C1 segment of cervical spinal cord (tissue), 14 donors: ENCODE measurements at regions not wholly inside any gene's neighbourhood (a gene's known extent, or its start where the extent isn't known, plus 50 kb on each side); places are given as distances from the start of the nearest gene placed in this dataset.

Experiments
- DNase-seq, 14 donors: peaks; one replicate each; lab custom pipeline; 2025; lab: John Stamatoyannopoulos, UW

DNA sequence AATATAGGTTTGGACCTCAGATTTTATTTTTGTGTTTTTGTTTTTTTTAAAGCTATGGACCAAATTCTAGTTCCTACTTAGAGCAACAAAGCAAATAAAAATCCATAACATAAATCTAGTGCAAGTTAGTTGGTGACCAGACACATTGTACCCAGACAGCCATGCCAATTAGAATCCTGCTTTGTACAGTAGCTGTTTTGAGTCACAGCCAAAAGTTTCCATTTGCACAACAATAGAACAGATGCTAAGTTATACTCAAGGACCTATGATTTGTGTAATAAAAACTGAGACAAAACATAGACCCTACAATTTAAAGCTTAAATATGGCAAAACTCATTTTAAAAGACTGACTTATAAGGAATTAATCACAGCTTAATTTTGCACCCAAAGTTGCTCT is 513.1 kb upstream of the CBLB start:
- no peak for DNase-seq

DNA sequence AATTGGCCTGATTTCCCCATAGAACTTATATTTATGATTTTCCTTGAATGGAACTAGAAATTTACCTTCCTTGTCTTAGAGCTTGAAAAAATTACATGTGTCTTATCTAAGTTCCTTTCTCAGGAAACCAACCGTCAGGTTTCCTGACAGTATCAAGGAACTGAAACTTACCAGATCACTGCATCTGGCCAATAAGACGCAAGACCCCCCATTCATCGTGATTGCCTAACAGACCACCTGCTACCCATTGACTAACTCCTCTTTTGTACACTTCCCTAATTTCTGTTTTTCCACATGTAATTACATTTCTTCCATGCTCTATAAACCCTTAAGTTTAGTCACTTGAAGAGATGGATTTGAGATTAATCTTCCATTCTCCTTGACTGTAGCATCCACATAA is 517.2 kb upstream of the CBLB start:
- no peak for DNase-seq

DNA sequence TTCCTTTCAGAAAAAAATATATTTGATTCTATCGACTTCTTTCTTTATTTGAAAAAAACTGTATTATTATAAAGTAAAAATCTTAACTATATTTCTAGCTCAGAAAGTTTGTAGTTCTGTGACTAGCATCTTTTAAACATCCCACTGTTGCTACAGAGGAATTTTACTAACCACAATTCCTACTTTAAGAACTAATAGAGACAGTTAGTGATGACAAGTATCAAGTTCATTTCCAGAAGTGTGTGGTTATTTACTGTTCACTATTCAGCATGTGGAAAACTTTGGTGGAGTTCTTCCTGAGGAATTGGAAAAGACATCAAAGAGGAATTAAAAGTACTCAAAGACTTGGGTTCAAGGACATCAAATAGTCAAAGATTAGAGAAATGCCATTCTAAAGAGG is 524.1 kb upstream of the CBLB start:
- no peak for DNase-seq

DNA sequence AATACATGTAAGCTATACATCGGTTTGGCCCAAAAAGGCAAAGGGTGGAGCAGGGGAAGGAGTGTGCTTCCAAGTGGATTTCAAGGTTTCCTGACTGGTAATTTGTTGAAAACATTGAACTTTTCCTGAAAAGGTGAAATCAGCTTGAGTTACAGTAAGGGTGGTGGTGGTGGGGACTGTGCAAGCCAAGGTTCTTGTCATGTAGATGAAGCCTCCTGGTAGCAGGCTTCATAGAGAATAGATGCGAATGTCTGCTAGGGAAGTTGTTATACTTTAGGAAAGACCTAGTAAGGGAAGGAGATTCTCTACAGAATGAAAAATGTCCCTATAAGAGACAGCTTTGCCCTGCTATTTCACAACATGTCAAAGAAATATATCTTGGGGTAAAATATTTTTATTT is 528.2 kb upstream of the CBLB start:
- no peak for DNase-seq

DNA sequence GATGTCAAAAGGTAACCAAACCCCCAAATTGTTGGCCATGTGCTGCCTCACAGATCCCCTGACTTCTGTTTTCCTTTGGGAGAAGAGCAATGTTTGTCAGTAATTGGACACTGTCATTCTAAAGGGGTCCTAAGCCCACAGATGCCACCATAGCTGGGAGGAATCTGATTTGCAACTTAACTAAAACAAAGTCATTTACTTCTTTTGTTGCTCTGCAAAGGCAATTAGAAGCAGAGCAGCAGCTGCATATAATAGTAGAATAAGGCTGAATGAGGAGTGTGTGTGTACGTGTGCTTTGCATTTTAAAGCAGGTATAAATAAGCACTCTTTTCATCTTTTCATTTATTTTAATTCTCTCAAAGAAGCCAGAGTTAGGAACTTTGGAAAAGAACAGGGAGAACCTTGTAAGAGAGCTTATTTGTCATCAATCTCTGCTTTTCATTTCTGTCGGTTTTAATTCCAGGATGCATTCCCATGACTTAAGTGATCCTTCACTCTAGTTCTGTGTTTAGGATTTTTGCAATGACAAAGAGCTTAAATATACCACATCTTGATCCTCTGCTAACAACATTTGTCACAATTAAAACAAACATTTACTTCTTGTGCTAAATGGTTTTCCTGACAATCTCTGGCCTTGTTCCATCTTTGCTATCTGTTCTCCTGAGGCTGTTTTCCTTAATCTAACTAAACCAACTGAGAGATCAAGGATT is 530.2 kb upstream of the CBLB start:
- DNase-seq, result no peak

DNA sequence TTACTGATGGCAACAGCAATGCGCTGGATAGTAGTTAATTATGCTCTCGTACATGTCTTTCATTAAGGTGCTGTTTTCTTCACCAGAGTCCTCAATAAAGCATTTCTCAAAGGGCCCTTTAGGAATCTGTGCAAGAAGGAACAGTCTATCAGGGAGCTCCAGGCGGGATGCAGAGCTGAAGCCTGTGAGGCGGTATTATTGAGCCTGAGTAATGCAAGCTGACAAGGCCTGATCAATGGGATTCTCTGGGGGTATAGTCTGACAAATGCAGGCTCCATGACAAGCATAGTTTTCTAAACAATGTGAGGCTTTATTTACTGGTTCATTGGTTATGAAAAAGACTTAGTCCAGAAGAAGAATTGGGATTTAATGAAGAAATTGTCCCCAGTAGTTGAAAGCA is 530.9 kb upstream of the CBLB start:
- peak in 1 of 14 donors; percentile 2 for DNase-seq

GRCh38 chr3:106401666-106402490 is 533.1 kb upstream of the CBLB start:
- DNase-seq, result no peak

DNA sequence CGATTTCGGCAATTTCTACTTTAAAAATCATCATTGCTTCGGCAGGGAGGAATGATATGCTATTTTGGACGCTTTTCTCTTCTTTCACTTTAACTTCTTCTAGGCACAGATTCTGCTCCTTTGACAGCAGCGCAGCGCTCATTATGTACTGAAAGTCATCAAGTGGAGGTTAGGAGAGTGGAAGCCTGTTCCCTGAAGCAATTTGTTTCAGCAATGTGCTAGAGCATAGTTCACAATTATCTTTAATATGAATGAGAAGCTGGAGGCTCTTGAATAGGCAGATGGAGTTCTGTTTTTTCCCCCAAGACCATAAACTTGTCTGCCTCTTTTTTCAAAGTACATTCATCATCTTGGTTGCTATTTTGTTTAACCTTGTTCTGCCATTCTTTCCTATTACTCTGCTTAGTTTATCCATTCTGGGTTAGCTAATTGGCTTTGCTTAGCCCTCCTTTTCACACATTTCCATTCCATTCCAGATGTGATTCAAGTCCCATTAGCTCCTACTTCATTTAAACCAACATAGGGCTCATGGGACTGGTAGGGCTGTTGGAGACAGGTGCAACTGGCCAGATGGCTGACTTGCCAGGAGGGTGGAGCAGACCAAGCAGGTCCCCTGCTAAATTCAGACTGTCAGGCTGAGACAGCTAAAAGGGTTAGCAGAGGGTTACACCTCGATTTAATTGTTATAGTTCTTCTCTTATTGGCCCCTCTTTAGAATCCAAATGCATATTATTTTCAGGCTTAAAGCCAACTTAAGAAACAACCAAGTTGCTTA is 534.7 kb upstream of the CBLB start:
- DNase-seq, result no peak

DNA sequence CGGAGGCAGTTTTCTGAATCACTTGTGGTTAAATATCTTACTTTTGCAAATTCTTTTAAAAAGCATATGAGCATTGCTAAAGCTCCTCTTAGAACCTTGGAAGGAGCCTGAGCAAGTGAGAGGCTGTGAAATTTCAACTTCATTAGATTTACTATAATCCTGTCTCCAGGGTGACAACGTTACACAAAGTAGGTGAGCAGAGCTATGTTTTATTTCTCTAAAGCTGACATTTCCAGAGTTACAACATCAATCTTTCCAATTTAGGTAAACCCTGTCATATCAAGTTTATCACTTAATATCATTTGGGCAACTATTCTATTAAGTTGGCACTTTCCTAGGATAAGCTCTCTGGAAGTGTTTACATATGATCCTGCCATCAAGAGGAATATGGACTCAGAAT is 544.9 kb upstream of the CBLB start:
- DNase-seq, result no peak

DNA sequence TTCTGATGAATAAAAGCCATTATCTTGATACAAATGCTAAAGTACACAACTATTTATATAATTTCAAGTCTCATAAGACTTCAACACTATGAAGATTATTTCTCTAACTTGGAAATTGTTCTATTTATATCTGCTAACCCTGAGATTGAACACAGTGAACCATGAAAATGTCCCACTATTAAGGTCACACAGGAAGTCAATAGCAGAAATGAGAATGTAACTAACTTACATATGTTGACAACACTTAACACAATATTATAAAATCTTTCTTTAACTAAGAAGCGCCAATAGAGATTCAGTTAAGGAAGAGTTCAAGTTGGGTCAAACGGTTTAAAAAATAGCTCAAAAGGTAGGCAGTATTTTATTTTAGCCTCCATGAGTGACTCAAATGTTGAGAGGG is 551.8 kb upstream of the CBLB start:
- DNase-seq, result no peak

DNA sequence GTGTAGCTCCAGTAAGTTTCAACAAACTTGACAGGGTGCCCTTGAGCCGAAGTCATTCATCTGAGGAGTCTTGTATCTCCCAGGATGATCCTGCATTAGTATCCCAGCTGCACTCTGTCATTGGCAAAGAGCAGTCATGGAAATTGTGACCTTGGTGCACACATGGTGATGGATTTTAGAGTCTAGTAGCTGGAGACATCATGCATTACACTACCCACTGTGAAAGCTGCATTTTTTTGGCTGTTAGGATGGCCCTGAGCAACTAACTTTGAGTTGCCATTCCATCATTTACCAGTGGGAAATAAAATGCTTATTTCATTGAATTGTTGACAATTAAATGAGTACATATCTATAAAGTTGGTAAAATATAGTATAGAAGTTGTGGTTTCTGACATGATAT is 552.6 kb upstream of the CBLB start:
- DNase-seq, result no peak

DNA sequence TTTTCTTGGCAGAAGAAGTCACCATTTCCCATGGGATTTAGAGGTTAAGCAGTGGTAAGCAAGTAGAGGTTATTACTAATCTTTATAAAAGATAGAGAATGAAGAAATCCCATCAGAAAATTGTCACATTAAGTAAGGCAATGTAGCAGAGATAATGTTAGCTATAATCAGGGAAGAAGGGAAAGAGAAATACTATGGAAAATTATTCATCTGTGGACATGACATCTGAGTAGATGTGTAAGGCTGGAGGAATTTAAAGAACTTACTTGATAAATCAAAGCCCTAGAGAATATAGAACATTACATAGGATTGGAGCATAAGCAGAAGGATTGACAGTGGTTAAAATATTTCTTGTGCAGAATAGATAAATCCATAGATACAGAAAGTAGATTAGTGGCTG is 553.1 kb upstream of the CBLB start:
- DNase-seq, result no peak

DNA sequence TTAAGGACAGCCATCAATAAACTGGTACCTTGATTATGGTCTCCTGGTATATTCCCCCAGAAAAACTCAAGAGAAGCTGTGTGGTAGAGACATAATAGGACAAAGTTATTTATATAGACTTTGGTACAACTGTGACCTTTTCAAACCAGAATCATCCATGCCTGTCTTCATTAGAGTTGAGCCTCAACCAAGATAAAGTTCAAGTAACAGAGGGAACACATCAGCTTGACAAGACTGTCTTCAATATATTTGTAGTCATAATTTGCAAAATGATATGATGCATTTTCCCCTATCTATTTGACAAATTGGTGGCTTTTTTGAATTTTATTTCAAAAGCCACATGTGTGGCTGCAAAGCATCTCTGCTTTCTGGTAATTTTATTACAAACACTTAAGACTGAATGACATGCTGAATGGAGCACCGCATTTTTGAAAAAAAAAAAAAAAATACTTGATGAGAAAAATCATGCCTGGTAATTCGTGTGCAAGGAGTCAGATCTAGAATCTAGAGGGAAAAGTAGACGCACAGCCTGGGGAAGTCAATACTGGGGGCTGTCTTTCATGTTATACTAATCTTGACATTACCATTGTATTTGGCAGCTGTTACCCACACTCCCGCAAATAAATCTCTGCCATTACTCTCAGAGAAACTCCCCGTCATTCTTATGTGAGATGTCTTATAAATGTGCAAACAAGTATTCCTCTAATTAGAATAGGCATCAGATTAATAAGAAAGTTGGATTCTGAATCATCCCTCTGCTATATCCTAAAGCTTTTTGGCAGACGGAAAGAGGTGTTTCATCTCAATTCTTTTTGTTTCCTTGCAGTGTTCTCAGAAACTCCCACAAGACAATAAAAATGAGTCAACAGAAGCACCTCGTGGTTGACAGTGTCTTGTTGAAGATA is 554.8 kb upstream of the CBLB start:
- no peak for DNase-seq

DNA sequence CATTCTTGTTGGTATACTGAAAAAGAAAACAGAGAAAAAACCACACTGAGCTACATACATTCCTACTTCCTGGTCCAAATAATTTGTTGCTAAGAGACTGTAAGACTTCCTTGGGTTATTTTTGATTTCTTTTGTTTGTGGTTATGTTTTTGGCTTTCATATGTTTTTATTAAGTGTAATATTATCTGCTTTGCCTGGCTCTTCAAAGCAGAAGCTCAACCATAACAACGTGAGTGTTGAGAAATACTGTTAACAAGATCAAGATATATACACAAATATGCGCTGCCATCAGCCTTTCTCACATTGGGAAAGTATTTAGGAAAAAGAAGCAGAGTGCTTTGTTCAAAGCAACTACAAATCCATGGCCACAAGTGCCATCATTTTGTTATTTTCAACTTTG is 556.2 kb upstream of the CBLB start:
- no peak for DNase-seq

DNA sequence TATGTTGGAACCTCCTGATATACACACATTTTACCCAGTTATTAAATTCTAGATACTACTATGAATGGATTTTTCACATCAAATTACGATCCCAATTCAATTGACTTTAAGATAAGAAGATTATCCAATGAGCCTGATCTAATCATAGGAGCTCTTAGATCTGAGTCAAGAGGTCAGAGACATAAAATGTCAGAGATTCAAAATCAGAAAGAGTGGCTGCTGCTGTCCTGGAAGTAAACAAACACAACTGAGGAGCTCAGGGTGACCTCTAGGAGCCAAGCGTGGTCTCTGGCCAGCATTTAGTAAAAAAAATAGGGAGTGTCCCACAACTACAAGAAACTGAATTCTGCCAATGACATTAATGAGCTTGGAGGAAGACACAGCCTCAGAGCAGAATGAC is 557.1 kb upstream of the CBLB start:
- DNase-seq, result no peak

GRCh38 chr3:106428565-106428994 is 559.8 kb upstream of the CBLB start:
- DNase-seq, result no peak

GRCh38 chr3:106431721-106432120 is 562.9 kb upstream of the CBLB start:
- DNase-seq, result no peak

GRCh38 chr3:106435899-106436453 is 567.2 kb upstream of the CBLB start:
- DNase-seq, result no peak

- DNase-seq, result no peak
These were observed 570.1 kb upstream of the CBLB start for GRCh38 chr3:106438887-106439286.

DNA sequence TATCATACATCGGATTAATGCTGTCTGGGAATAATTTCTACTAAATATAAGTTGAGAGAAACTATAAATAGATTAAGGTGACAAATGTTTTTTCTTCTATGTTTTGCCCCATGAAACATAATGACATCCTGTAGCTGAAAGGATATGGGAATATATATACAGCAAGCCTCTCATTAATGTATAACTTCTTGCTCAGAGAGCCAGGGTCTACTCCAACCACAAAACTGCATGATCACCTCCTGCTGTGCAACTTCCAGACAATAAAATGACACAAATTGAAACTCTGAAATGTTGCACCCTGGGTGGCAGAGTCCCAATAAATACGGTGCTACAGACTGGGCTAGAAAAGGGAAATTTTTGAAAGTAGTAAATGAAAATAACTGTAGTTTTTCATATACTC is 571.9 kb upstream of the CBLB start:
- DNase-seq, result no peak

GRCh38 chr3:106446271-106446670 is 577.5 kb upstream of the CBLB start:
- no peak for DNase-seq
